ENCODE measurements at regions not wholly inside any gene's neighbourhood (a gene's known extent, or its start where the extent isn't known, plus 50 kb on each side); places are given as distances from the start of the nearest gene placed in this dataset.
A peak's percentile ranks its signal among the peaks of the same experiment; 100 is the strongest.

GRCh38 chr11:79506734-79507344, 66.0 kb upstream of the TENM4 start:
- WGBS (ENCODE audit: low lambda C conversion rate, missing lambda C conversion rate) = 42% methylated on average over 11 of the region's 11 CpGs
- H3K27ac ChIP-seq = peak overlapping the region; percentile 75

DNA sequence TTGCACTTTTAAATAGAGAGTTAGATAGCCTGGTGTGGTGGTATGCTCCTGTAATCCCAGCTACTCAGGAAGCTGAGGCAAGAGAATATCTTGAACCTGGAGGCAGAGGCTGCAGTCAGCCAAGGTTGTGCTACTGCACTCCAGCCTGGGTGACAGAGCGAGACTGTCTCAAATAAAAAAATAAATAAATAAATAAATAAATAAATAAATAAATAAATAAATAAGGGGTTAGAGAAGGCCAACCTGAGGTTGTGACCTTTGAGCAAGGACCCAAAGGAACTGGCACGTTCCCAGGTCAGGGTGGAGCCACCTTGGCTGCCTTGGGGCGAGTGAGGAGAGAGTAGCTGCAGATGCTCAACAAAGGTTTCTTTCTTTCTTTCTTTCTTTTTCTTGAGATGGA, 65.3 kb upstream of the TENM4 start:
- no peaks in the 10 kb centered on the region for H3K79me2 ChIP-seq
- no peak overlapping the region for H3K4me2 ChIP-seq
- WGBS (ENCODE audit: low lambda C conversion rate, missing lambda C conversion rate) = 85% methylated on average over 3 of the region's 3 CpGs
- no peaks in the 10 kb centered on the region for H4K20me1 ChIP-seq (ENCODE audit: insufficient read depth, poor library complexity, severe bottlenecking)
- TF ChIP-seq EZH2 (IDR thresholded peaks at IDR 0.05; ENCODE audit: borderline replicate concordance) = no peak
- no peak for TF ChIP-seq EZH2phosphoT487 (IDR thresholded peaks at IDR 0.05; ENCODE audit: low read depth, severe bottlenecking, unreplicated experiment)
- TF ChIP-seq, protein P1, sequence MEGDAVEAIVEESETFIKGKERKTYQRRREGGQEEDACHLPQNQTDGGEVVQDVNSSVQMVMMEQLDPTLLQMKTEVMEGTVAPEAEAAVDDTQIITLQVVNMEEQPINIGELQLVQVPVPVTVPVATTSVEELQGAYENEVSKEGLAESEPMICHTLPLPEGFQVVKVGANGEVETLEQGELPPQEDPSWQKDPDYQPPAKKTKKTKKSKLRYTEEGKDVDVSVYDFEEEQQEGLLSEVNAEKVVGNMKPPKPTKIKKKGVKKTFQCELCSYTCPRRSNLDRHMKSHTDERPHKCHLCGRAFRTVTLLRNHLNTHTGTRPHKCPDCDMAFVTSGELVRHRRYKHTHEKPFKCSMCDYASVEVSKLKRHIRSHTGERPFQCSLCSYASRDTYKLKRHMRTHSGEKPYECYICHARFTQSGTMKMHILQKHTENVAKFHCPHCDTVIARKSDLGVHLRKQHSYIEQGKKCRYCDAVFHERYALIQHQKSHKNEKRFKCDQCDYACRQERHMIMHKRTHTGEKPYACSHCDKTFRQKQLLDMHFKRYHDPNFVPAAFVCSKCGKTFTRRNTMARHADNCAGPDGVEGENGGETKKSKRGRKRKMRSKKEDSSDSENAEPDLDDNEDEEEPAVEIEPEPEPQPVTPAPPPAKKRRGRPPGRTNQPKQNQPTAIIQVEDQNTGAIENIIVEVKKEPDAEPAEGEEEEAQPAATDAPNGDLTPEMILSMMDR (IDR thresholded peaks at IDR 0.05; ENCODE audit: poor library complexity) = no peak
- H3K4me3 ChIP-seq = no peak overlapping the region
- DNase-seq (ENCODE audit: low spot score) = no peak
- no peaks in the 10 kb centered on the region for H3K9me3 ChIP-seq (ENCODE audit: low read depth)
- H2AFZ ChIP-seq = no peak overlapping the region
- no peak overlapping the region for H3K27ac ChIP-seq
- no peaks in the 10 kb centered on the region for H3K9me2 ChIP-seq (replicated peaks; ENCODE audit: insufficient read depth)
- H3K27me3 ChIP-seq = no peaks in the 10 kb centered on the region
- H3K36me3 ChIP-seq (replicated peaks; ENCODE audit: insufficient read depth, low read depth) = no peaks in the 10 kb centered on the region
- peaks cover 16% of the 10 kb centered on the region for H3K4me1 ChIP-seq (ENCODE audit: insufficient read depth)

More at GRCh38 chr11:79506734-79507344, 66.0 kb upstream of the TENM4 start:
- Histone ChIP-seq H4K20me1 (ENCODE audit: insufficient read depth, poor library complexity, severe bottlenecking) (no peaks in the 10 kb centered on the region), H3K4me3 (no peak overlapping the region), H3K9me3 (ENCODE audit: low read depth) (no peaks in the 10 kb centered on the region), H3K9me2 (replicated peaks; ENCODE audit: insufficient read depth) (no peaks in the 10 kb centered on the region), H3K36me3 (replicated peaks; ENCODE audit: insufficient read depth, low read depth) (no peaks in the 10 kb centered on the region), H3K4me1 (ENCODE audit: insufficient read depth) (peaks cover 13% of the 10 kb centered on the region), H2AFZ (peak overlapping the region; percentile 11), H3K79me2 (no peaks in the 10 kb centered on the region), H3K4me2 (no peak overlapping the region), H3K27me3 (no peaks in the 10 kb centered on the region)
- TF ChIP-seq EZH2 (IDR thresholded peaks at IDR 0.05; ENCODE audit: borderline replicate concordance) (no peak), EZH2phosphoT487 (IDR thresholded peaks at IDR 0.05; ENCODE audit: low read depth, severe bottlenecking, unreplicated experiment) (no peak)
- TF ChIP-seq, protein P1 (IDR thresholded peaks at IDR 0.05; ENCODE audit: poor library complexity) = no peak
- no peak for DNase-seq (ENCODE audit: low spot score)

GRCh38 chr11:79503028-79503427, 62.2 kb upstream of the TENM4 start:
- H3K27me3 ChIP-seq = no peaks in the 10 kb centered on the region
- no peaks in the 10 kb centered on the region for H4K20me1 ChIP-seq (ENCODE audit: insufficient read depth, poor library complexity, severe bottlenecking)
- no peaks in the 10 kb centered on the region for H3K79me2 ChIP-seq
- no peaks in the 10 kb centered on the region for H3K9me2 ChIP-seq (replicated peaks; ENCODE audit: insufficient read depth)
- WGBS (ENCODE audit: low lambda C conversion rate, missing lambda C conversion rate) = 68% methylated on average over 6 of the region's 6 CpGs
- no peak for DNase-seq (ENCODE audit: low spot score)
- TF ChIP-seq, protein P1 (IDR thresholded peaks at IDR 0.05; ENCODE audit: poor library complexity) = no peak
- TF ChIP-seq EZH2 (IDR thresholded peaks at IDR 0.05; ENCODE audit: borderline replicate concordance) (no peak), EZH2phosphoT487 (IDR thresholded peaks at IDR 0.05; ENCODE audit: low read depth, severe bottlenecking, unreplicated experiment) (no peak)
- no peak overlapping the region for H3K4me2 ChIP-seq
- H3K36me3 ChIP-seq (replicated peaks; ENCODE audit: insufficient read depth, low read depth) = no peaks in the 10 kb centered on the region
- H3K4me3 ChIP-seq = no peak overlapping the region
- no peak overlapping the region for H3K27ac ChIP-seq
- H3K4me1 ChIP-seq (ENCODE audit: insufficient read depth) = peaks cover 19% of the 10 kb centered on the region
- no peaks in the 10 kb centered on the region for H3K9me3 ChIP-seq (ENCODE audit: low read depth)
- no peak overlapping the region for H2AFZ ChIP-seq
